ENCODE measurements at regions not wholly inside any gene's neighbourhood (a gene's known extent, or its start where the extent isn't known, plus 50 kb on each side); places are given as distances from the start of the nearest gene placed in this dataset.
"Not testable (repeated sequence)": the region's sequence is repeated elsewhere in the genome, so short reads cannot be mapped to it uniquely, and the experiment has no call there.

- no peak for DNase-seq (ENCODE audit: low spot score)
Observed at GRCh38 chrX:1140236-1140681, 72.2 kb downstream of the CRLF2 start.

GRCh38 chrX:1139185-1139500, 73.3 kb downstream of the CRLF2 start:
- DNase-seq (ENCODE audit: low spot score): no peak

- DNase-seq (ENCODE audit: low spot score): no peak
Observed at GRCh38 chrX:1138476-1139184, 73.8 kb downstream of the CRLF2 start.

- no peak for DNase-seq (ENCODE audit: low spot score)
Observed at GRCh38 chrX:1137531-1137930, 74.9 kb downstream of the CRLF2 start.

- DNase-seq (ENCODE audit: low spot score): not testable (repeated sequence)
Observed at GRCh38 chrX:1136582-1136981, 75.9 kb downstream of the CRLF2 start.

GRCh38 chrX:1134976-1135375, 77.5 kb downstream of the CRLF2 start:
- DNase-seq (ENCODE audit: low spot score): no peak

- no peak for DNase-seq (ENCODE audit: low spot score)
Observed at GRCh38 chrX:1134156-1134555, 78.3 kb downstream of the CRLF2 start.

- no peak for DNase-seq (ENCODE audit: low spot score)
Observed at GRCh38 chrX:1126738-1127137, 85.7 kb downstream of the CRLF2 start.

GRCh38 chrX:1124531-1124930, 87.9 kb downstream of the CRLF2 start:
- no peak for DNase-seq (ENCODE audit: low spot score)

- DNase-seq (ENCODE audit: low spot score): not testable (repeated sequence)
Observed at GRCh38 chrX:1122851-1123250, 89.6 kb downstream of the CRLF2 start.

- DNase-seq (ENCODE audit: low spot score): no peak
Observed at GRCh38 chrX:1119275-1119674, 93.2 kb downstream of the CRLF2 start.

GRCh38 chrX:1118572-1119199, 93.8 kb downstream of the CRLF2 start:
- DNase-seq (ENCODE audit: low spot score): no peak

- not testable (repeated sequence) for DNase-seq (ENCODE audit: low spot score)
Observed at GRCh38 chrX:1115411-1115810, 97.0 kb downstream of the CRLF2 start.

GRCh38 chrX:1112321-1112720, 100.1 kb downstream of the CRLF2 start:
- no peak for DNase-seq (ENCODE audit: low spot score)

GRCh38 chrX:1111601-1112300, 100.7 kb downstream of the CRLF2 start:
- DNase-seq (ENCODE audit: low spot score): no peak

- DNase-seq (ENCODE audit: low spot score): no peak
Observed at GRCh38 chrX:1109580-1110119, 102.8 kb downstream of the CRLF2 start.

- DNase-seq (ENCODE audit: low spot score): no peak
Observed at GRCh38 chrX:1108501-1109445, 103.7 kb downstream of the CRLF2 start.

- no peak for DNase-seq (ENCODE audit: low spot score)
Observed at GRCh38 chrX:1106478-1107210, 105.8 kb downstream of the CRLF2 start.

GRCh38 chrX:1105671-1106419, 106.6 kb downstream of the CRLF2 start:
- DNase-seq (ENCODE audit: low spot score): no peak

GRCh38 chrX:1105031-1105430, 107.4 kb downstream of the CRLF2 start:
- DNase-seq (ENCODE audit: low spot score): not testable (repeated sequence)

Measured in mucosa of gallbladder (tissue), 1 donor.